GM21381 (cell line): ENCODE measurements at regions not wholly inside any gene's neighbourhood (a gene's known extent, or its start where the extent isn't known, plus 50 kb on each side); places are given as distances from the start of the nearest gene placed in this dataset.

Experiments used
- ATAC-seq: cut with Tn5 transposase; IDR thresholded peaks from one replicate; pipeline ENCODE4 v1.9.1; 2021; ENCODE audit warnings: mild to moderate bottlenecking, moderate library complexity; ENCODE audit not compliant: unreplicated experiment

DNA sequence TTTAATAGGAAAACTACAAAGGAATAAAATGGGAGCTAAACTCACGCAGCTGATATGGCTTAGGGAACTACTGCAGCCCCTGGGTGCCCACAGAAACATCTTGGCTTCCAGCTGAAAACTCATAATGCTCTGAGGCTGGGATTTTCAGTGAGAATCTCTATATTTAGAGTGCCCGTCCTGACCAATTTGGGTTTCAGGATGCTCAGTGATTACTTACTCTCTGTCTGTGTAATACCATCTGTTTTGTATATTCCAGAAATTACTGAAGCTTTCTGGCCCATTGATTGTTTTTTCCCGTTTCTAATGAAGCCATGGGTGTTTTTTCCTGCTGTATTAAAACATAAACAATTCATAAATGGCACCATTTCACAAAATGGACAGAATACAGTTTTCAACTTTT is 50.6 kb upstream of the ZNF385D start:
- ATAC-seq = no peak

DNA sequence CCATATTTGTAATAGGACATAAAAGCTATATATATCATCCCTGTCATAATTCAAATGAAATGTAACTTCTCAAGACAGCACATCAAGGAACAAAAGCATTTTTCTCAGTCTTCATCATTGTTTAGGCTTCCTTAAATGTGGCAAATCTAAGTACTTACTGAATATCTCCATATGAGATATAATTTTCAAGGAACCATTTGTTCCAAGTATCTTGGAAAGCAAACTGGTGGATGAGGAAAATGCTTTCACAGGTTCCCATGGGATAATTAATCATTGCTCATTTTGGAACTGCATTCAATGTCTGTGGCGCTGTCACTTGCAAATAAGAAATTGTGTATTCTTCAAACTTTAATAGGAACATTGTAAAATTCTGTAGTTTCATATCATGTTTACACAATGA is 52.6 kb upstream of the ZNF385D start:
- ATAC-seq = no peak

DNA sequence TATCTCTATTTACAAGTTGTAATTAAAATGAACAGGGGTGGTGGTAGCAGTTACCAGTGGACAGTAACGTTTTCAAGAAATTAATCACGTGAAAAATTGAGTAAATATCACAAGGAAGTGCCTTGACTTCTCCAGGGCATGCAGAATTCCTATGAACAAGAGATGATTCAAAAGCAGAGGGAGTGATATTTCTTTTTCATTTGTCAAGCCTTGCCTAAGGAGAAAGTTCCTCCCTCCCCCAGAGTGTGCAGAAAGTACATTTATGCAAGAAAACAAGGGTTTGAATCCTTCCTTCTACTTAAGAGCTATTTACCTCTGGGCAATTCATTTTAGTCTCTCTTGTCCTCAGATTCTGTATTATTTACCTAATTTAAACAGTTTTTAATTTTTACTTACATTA is 53.3 kb upstream of the ZNF385D start:
- ATAC-seq = no peak

DNA sequence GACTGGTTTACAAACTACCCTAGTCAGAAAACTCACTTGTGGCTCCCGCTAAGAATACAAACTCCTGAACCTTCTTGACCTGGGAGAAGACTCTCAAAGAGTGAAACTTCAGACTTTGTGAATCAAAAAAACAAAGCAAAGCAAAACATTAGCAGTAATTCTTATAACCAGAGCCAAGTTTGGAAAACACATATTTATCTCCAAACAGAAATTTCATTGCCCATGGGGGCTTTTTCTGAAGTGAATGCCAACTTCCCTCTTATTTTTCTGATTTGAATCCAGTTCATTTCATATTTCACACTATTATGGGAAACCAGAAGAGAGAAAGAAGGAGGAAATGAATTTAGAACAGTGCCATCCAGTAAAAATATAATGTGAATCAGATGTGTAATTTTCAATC is 55.7 kb upstream of the ZNF385D start:
- ATAC-seq = no peak

DNA sequence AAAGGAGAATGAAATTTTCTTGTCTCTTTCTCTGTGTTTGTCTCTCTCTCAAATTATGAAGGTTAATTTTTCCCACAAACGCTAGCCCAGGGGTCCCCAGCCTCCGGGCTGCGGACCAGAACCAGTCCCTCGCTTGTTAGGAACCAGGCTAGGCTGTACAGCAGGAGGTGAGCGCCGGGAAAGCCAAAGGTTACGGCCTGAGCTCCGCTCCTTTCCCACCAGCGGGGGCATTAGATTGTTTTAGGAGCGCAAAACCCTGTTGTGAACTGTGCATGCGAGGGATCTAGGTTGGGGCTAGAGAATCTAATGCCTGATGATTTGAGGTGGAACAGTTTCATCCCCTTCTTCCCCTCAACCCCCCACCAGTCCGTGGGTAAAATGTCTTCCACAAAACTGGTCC is 74.7 kb upstream of the ZNF385D start:
- no peak for ATAC-seq

DNA sequence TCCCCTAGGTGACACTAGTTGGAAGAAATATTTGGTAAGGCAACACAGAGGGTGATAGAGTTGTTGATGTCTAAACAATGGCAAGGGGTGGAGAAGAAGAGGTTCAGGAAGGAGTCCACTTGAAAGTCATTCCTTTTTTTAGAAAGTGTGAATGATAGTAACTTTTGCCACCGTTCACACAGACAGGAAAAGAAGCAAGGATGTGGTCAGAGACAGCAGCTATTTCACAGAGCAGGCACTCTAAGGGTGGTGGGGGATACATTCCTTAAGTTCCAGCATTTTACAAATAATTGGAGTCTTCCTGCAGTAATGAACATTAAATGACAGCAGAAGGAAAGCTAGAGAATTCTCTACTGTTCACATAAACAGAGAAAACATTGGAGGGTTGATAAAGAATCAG is 75.4 kb upstream of the ZNF385D start:
- ATAC-seq = no peak

DNA sequence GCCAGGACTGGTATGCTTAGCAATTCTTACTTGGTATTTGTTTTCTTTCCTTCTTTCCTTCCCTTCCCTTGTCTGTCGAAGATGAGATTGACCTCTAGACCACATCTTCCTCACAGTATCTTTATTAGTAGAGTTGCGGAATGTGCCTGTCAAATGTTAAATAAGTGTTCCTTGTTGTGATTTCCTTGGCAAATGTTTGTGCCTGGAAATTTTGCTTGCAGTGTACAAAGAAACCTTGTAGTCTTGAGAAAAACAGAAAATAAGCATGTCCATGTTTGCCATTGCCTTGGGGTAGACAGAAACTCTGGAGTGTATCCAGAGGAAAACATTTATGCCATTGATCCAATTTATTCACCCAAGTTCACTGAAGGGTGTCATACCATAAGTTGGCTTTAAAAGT is 79.5 kb upstream of the ZNF385D start:
- no peak for ATAC-seq

DNA sequence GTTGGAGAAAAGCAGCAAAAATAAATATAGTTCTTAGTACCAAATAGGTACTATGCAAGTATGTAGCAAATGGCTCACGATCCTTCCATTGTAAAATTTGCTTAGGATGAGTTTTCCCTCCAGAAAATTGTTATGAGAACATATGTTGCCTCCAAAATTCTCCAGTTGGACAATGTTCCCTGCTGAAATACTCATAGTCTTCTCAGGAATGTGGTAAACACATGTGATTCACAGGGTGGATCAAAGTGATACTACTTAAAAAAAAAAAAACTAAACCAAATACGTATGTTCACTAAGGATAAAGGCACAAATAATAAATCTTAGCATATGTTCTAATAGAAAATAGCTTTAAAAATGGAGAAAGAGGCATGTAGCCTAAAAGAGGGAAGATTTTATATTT is 84.3 kb upstream of the ZNF385D start:
- ATAC-seq = no peak

DNA sequence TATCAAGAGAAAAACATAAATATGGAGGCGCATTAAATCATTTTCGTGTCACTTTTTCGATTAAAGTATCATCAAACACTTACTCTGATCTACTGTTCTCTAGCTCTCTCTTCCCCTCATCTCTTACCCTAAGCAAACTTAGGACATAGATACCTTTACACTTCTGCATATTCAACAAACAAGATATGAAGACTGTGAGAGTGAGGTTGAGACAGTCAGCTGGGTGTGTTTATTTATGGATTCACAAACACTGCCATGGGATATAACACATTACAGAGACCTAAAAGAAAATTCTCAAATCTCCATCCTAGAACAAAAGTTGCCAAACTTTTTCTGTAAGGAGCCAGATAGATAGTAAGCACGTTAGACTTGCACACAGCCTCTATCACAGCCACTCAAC is 85.2 kb upstream of the ZNF385D start:
- ATAC-seq = no peak

DNA sequence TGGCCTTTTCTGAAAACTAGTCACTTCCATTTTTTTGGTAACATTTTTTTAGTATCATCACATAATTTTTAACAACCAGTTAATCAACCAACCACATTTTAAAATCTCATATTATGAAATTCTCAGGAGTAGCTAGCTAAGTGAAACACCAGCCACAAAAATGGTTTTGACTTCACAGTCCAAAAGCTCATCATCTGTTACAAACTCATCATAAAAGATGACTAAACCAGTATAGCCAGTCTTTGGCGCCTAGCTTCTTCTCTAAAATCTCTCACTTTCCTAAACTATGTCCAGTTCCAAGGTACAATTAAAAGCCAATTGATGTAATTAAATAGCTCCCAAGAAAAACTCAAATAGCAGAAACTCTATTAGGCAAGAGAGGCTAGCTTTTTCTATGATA is 88.2 kb upstream of the ZNF385D start:
- no peak for ATAC-seq

DNA sequence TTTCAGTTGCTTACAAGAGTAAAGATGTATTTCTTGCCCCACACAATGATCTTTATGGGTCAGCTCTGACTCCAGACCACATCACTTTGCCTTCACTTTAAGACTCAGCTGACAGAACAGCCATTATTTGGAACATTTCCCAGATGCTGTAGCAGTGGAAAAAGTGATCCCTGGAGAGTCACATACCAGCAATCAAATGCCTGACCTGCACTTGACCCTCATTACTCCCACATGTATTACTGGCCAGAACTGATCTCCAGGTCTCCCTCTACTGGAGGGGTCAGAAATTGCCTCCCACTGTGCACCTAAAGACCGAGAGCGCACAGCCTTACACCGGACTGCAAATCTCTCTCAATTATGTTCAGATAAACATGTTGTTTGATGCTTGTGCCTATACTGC is 88.6 kb upstream of the ZNF385D start:
- ATAC-seq = no peak

DNA sequence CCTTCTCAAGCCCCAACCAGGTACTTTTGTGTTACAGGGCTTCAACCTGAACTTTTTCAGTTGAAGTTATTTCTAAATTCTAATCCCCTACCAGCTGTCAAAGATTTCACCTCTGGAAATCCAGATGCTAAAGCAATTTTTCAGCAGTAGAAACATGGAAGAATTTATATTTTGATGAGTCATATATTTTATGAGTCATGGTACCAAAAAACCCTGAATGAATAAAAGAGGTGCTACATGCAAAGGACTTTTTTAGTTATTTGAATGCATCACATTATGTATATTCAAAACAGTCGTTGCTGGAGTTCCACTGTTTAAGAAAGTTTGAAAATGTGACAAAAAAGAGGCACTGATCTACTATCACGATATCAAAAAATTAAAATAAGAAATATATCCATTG is 96.0 kb upstream of the ZNF385D start:
- no peak for ATAC-seq

DNA sequence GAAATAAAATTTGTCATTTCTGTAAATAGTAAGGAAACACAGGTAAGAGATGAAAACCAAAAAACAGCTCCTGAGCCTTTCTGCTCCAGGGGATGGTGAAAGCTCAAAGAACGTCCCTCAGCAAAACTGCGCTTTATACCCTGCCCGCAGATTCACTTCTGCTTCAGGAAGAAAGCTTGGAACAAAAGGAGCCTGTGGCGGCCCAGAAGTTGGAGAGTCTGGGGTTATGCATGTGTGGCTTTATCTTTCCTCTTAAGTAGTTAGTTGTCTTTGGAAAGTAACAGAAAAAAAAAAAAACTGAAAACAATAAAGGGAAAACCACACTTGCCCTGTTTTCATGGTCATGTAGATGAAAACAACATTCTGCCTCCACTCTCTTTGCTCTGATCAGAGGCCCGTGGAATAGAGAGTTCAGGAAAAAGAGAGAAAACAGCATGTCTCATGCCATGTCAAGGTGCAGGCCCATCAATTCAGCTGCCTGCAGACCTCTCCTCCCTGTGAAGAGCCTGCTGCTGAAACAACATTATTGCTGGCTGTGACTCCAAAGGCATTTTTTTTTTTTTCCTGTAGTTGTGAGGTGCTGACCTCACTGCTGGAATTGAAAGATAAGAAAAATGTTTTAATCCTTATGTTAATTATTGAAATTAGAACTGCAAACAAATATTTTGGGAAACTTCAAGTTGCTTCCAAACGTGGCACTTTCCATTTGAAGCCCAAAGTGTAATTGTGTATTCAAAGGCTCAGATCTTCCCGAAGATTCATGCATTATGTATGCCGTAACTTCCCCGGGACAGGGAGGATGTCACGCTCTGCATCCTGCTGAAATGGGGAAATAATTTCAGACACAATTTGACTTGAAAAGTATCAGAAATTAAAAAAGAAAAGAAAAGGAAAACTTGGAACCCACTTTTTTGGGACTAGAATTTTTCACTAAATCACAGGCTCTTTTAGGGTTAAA is 108.4 kb upstream of the ZNF385D start:
- no peak for ATAC-seq

DNA sequence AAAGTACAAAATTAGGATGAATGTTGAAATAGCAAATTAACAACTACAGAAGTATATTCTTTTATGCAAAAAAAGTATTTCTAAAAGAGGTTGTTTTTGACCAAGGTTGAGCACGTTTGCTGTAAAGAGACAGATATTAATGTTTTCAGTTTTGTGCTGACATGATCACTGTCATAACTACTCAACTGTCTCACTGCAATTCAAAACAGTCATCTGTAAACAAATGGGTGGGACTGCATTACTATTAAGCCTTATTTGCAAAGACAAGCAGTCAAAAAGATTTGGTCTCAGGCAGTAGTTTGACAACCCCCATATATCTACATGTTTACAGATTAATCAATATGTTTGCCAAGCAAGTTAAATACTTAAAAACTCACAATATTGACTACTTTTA is 109.1 kb upstream of the ZNF385D start:
- ATAC-seq = no peak

DNA sequence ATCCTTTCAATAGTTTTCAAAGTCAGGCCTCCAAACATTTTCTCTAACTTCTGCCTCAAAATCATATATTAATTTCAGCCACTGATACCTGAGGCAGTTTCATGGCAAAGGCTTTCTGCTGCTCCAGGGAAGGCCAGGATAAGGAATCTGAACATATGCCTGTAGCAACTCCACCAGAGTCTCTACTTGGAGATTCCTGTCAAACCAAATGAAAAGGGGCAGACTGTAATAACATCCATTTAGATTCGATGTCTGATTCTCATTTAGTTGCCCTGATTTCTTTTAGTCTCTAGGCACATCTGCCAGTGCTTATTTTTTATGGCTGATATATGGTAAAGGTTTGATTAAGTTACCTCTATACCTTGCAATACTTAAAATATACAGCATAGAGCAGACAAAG is 109.6 kb upstream of the ZNF385D start:
- ATAC-seq = no peak

DNA sequence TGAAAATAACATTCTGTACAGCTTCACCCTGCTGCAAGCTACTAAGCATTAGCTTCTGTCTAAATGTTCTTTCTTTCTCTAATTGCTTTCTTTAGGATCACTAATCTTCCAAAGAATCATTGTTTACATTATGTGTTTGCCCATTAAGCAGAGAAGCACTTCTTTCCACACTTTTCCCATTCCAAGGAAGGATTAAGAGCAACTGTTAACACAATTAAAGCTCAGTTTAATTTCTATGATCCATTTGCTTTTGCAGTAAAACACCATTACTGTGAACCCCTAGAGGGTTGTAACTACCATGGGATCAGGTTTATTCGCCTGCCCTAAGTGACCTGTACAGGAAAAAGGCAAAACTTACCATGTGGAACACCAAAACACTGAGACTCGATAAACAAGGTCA is 125.8 kb upstream of the ZNF385D start:
- no peak for ATAC-seq

DNA sequence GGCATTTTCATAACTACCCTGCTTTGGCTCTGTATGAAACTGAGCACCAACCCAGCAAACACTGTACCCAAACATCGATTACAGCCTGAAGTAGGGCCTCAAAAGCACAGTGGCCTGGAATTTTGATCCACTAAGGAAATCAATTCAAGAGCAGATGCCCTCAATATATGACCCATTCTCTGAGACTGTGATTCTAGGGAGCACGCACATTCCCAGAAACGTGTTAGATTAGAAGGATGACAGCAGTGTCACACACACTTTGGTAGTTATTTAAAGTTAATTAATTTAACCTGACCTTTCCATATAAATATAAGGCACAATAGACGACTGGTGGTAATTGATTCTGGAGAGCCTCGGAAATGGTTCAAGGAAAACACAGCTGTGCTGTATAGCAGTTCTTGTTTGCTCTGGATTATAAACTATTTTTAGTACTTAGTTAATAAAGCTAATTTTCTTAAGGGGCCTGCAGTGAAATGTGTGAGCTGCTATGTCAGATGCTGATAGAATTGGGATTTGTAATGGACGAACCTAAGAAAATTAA is 126.3 kb upstream of the ZNF385D start:
- no peak for ATAC-seq

DNA sequence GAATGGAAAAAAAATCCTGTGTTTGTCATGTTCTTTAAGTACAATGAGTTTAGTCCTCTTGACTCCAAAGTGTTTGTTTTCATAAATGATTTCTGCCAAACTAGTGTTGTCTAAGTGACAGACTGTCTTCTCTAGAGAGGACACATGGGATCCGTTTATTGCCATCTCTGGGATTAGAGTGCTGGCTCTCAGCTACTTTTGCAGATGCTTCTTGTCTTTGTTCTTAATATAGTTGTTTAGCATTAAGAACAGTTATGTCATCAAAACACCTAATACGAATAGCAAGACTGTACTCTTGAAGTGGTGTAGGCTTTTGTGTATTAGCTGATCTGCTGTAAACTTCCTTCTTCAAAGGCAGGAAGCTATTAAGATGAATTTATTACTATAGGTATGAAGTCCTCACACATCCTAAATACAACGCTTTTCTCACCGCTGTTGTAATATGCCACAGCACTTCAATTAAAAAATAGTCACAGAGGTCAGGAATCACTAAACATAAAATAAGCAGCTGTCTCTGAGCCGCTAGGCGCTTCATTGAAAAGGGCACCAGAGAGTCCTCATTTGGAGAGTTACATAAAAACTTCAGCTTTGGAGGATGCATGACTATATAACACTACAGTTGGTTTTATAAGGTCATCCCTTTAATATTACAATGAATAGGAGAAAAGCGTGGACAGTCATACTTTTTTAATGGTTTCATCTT is 128.3 kb upstream of the ZNF385D start:
- ATAC-seq = no peak

DNA sequence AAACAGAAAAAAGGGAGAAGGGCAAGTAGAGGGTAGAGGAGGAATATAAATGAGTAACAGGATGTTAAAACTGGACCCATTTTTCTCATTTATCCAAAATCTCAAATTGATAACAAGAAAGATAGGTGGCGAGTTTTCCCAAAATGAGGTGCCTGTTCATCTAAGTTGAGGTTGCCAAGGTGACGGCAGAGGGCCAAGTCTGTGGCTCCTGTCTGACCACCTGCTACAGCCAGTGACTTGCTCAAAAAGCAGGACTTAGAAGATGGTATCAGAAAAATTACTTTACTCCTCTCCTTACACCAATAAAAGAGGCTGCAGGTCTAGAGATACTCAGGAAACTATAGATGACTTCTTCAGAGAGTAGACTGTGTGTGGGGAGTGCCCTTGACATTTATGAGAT is 137.6 kb upstream of the ZNF385D start:
- ATAC-seq = no peak

DNA sequence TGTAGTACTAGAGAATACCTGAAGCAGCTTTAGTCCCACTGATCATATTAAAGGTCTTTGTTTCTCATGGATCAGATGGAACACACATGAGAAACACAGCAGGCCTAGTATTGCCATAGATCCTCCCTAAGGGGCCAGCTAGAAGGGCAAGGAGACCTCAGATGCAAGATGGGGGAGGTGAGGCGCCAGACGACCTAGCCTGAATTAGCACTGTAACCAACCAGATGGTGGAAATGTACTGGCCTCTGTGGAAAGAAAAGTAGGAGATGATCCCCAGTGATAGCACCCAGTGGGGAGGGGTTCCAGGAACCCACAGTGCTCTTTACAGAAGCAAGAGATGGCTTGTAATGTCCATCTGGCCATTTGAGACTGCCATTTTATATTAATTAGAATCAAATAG is 138.2 kb upstream of the ZNF385D start:
- ATAC-seq = no peak

DNA sequence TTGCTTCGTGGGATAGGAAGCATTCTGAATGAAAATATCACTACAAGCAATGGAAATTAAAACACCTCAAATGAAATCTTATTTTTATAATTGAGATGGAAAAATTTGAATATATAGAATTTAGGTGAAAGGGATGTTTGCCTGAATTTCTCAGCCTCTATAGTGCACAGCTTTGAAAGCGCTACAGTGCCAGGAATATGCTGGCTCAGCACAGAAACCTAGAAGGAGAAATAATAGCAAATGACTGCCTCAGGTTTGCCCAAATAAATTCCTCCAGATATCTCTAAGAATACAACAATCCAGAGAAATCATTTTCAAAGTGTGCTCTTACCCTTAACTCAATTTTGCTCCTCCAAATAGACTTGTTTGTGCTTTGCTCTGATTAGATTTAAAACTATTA is 141.1 kb upstream of the ZNF385D start:
- no peak for ATAC-seq

DNA sequence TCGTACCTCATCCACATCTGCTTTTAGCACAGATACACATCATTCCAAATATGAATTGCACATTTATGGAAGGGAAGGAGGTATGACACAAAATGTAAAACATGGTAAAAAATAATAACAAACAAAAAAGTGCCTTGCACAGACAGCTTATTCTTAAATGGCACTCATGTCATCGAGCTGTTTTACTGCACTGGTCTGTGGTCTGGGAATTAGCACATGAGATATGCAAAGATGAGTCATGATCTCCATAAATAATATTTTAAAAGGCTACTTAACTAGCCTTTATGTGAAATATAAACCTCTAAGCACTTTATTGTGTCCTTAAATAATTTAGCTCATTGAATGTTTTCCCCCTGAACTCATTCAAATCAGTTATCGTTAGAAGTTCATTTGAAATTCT is 142.2 kb upstream of the ZNF385D start:
- no peak for ATAC-seq
